Right ventricle myocardium superior (tissue), 1 donor: ENCODE measurements at regions not wholly inside any gene's neighbourhood (a gene's known extent, or its start where the extent isn't known, plus 50 kb on each side); places are given as distances from the start of the nearest gene placed in this dataset.

Source experiments
- ATAC-seq: fragments of 200-7000 bp; cut with Tn5 transposase; one replicate; pipeline ENCODE4 v1.9.1; 2020; ENCODE audit warnings: mild to moderate bottlenecking; ENCODE audit not compliant: poor library complexity
- DNase-seq: peaks from one replicate; pipeline ENCODE4 v3.0.0-alpha.2; 2020
- intact Hi-C: fragments of 100-400 bp; cut with DNase I; formaldehyde crosslinking; loops from one replicate; pipeline ENCODE4 v1.11.2; 2022
- donor health status: DM: no; HTN: yes; CAD: no; lungs with severe emphysema.

DNA sequence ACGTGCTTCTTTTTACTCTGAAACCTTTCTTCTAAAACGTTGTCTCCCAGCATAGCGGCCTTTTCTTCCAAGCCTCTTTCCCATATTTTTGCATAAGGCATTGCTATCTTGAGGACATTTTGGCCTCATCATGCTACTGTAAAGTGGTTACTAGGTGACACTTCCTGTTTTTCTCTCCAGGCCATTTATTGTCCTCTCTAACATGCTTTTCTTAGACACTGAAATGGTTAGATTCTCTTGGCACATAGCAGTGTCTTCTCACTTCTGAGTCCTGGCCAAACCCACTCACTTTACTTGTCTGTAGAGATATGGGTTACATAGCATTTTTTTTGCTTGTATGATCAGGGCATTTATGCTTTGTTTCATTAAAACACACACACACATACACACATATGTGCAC is 50.1 kb upstream of the KCNH7 start:
- no peak for DNase-seq
- intact Hi-C loops: no loop called here
- no peak for ATAC-seq
